Epithelial cell of esophagus (primary cell): ENCODE measurements at regions not wholly inside any gene's neighbourhood (a gene's known extent, or its start where the extent isn't known, plus 50 kb on each side); places are given as distances from the start of the nearest gene placed in this dataset.
"Not testable (repeated sequence)": the region's sequence is repeated elsewhere in the genome, so short reads cannot be mapped to it uniquely, and the experiment has no call there.

ENCODE experiments used
- DNase-seq: peaks from one replicate; pipeline ENCODE4 v3.0.0; 2010; ENCODE audit warnings: low read depth
- H3K4me3 ChIP-seq: 2 replicates; pipeline ENCODE4 v1.5.1; 2011; ENCODE audit warnings: mild to moderate bottlenecking, low read length, control low read depth
- CTCF ChIP-seq: IDR thresholded peaks from 2 replicates; pipeline ENCODE4 v1.5.1; 2011; ENCODE audit warnings: low read depth, mild to moderate bottlenecking, low read length, control low read depth, inconsistent platforms; ENCODE audit not compliant: insufficient read depth; ENCODE audit errors: missing control alignments

GRCh38 chr1:148310807-148311206 lies 158.7 kb upstream of the NBPF11 start:
- no peak for DNase-seq
- no peak for TF ChIP-seq CTCF
- H3K4me3 ChIP-seq = no peak overlapping the region

- H3K4me3 ChIP-seq = peak overlapping the region; percentile 10
- no peak for TF ChIP-seq CTCF
- peak; percentile 19 for DNase-seq
Measured at GRCh38 chr1:148309940-148310500, 157.9 kb upstream of the NBPF11 start.

- TF ChIP-seq CTCF = no peak
- peak; percentile 38 for DNase-seq
- no peak overlapping the region for H3K4me3 ChIP-seq
Measured at GRCh38 chr1:148308832-148309458, 156.9 kb upstream of the NBPF11 start.

- TF ChIP-seq CTCF = no peak
- DNase-seq = no peak
- H3K4me3 ChIP-seq = no peak overlapping the region
Measured at GRCh38 chr1:148307583-148308185, 155.6 kb upstream of the NBPF11 start.

- DNase-seq, H3K4me3 ChIP-seq: not testable (repeated sequence)
Measured at GRCh38 chr1:148304935-148305334, 152.9 kb upstream of the NBPF11 start.

- DNase-seq = not testable (repeated sequence)
- peak overlapping the region; percentile 46 for H3K4me3 ChIP-seq
Measured at GRCh38 chr1:148302586-148303364, 150.7 kb upstream of the NBPF11 start.

GRCh38 chr1:148297852-148298251 lies 145.8 kb upstream of the NBPF11 start:
- H3K4me3 ChIP-seq, DNase-seq: not testable (repeated sequence)

- H3K4me3 ChIP-seq = no peak overlapping the region
- TF ChIP-seq CTCF = no peak
- DNase-seq = no peak
Measured at GRCh38 chr1:148296511-148296910, 144.4 kb upstream of the NBPF11 start.
